ENCODE measurements at regions not wholly inside any gene's neighbourhood (a gene's known extent, or its start where the extent isn't known, plus 50 kb on each side); places are given as distances from the start of the nearest gene placed in this dataset.

DNA sequence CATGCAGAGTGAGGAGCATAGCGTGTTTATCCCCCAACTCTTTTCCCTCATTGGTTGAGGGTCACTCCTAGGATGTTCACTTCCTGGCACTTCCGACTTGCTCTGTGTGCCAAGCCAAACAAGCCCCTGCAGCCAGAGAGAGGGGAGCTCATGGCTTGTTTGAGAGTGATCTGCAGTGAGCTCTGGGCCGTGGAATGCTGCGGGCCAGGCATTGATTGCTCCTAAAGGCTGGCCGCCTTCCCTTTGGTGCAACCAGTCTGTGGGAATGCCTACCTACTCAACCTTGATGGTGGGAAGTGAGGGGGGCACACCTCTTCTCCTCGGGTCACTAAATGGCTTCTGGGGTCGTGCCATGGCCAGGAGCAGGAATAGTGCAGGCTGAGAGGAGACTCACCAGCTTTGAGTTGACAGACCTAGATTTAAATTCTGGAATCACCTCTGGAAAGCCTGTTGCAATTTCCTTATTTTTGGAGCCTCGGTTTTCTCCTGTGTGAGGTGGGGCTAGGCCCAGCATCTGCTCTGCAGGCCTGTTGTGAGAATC, 152.0 kb upstream of the STX18 start:
- DNase-seq (ENCODE audit: low read depth) = no peak

DNA sequence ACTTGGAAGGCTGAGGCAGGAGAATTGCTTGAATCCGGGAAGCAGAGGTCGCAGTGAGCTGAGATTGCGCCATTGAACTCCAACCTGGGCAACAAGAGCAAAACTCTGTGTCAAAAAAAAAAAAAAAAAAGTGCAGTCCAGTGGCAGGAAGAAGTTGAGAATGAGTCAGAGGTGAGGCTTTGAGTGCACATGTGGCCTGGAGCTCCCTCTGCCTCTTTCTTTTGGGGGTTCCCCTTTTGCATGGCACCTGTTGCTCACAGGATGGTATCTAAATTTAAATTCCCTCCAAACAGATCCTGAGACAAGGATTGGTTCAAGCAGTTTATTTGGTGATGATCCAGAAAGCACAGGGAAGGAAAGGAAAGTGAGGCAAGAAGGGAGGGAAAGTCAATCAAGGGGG, 151.4 kb upstream of the STX18 start:
- no peak for DNase-seq (ENCODE audit: low read depth)

DNA sequence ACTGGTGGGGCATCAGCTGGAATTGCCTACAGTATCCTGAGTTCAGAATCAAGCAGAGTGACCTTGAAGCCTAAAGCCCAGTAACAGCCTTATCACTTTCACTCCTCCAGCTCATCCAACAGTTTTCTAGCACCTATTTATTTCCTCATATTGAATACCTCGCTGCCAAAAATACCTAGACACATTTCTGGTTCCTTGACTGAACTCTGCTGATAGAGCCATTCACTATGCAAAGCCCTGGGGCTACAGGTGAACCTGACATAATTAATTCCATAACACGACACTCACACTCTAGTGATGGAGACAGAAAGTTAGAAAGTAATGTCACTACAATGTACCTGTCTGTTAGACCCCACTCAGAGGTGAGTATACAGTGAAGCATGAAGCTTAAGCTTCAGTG, 149.0 kb upstream of the STX18 start:
- DNase-seq (ENCODE audit: low read depth) = no peak

DNA sequence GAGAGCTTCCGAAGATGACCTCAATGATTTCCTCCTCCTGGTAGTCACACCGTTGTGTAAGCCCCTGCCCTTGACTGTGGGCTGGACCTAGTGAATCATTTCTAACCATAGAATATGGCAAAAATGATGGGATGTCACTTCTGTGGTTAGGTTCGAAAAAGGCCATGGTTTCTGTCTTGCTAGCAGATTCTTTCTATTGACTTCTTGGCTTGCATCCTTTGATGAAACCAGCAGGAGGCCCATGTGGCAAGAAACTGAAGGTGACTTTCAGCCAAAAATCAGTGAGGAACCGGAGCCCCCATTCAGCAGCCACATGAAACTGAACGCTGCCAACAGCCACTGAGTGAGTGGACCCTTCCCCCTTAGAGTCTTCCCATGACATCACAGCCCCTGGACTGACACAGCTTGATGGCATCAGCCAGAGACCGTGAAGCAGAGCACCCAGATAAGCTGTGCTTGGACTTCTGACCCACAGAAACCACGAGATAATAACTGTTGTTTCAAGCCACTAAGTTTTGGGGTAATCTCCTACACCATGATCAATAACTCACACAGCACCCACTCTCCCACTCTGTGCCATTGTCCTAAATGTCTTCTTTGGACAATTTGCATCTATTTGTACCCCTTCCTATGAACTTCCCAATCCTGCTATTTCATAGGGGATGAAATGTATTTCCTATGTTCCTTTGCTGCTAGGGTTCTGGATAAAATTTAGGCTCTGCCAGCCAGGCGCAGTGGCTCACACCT, 148.0 kb upstream of the STX18 start:
- no peak for DNase-seq (ENCODE audit: low read depth)

DNA sequence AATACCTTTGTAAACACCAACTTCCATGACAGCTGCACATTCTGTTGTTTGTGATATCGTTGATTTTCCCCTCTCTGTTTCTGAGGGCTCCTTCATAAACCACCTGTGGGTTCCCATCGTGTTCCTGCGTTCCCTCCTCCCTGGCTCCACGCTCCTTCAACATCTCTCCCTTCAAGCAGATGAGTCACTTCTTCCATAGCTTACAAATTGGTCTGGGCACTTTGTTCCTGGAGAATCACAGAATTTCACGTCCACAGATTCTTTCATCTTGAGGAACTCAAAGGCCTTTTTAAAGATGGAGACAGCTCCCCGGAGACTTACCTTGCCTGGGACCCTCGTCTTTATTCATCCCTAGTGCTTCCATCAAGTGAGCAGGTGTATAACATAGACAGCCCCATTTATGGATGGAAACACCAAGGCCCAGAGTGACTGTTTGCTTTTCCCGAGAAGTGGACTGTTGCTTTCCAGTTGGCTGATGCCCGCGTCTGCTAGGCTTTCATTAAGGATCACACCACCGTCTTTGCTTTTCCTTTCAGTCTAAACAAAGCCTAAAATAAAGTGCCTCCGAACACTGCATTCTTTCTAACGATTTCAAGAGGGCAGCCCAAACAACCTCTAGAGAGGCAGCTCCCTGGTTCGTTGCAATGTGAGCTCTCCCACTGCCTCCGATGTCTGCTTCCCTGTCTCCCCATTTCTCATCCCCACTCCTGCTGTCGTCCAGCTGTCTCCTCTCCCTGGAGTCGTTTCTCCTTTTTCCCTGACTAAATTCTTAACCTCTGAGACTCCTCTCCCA, 146.3 kb upstream of the STX18 start:
- DNase-seq (ENCODE audit: low read depth) = no peak

DNA sequence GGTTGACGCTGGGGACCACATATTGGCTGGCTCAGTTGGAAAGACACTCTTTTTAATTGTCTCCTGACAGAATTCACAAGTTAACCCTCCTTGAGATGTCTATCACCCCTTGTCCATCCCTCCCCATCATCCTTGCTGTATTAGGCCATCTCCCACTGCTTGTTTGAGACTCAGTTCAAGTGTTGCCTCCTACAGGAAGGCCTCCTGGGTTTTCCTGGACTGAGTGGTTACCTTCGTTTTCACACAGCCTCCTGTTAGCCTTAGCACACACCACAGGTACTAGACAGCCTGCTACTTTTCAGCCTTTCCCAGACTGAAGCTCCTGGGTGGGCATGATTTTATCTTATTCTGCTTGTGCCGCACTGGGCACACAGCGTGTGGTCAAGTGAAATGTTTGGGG, 145.3 kb upstream of the STX18 start:
- DNase-seq (ENCODE audit: low read depth) = no peak

DNA sequence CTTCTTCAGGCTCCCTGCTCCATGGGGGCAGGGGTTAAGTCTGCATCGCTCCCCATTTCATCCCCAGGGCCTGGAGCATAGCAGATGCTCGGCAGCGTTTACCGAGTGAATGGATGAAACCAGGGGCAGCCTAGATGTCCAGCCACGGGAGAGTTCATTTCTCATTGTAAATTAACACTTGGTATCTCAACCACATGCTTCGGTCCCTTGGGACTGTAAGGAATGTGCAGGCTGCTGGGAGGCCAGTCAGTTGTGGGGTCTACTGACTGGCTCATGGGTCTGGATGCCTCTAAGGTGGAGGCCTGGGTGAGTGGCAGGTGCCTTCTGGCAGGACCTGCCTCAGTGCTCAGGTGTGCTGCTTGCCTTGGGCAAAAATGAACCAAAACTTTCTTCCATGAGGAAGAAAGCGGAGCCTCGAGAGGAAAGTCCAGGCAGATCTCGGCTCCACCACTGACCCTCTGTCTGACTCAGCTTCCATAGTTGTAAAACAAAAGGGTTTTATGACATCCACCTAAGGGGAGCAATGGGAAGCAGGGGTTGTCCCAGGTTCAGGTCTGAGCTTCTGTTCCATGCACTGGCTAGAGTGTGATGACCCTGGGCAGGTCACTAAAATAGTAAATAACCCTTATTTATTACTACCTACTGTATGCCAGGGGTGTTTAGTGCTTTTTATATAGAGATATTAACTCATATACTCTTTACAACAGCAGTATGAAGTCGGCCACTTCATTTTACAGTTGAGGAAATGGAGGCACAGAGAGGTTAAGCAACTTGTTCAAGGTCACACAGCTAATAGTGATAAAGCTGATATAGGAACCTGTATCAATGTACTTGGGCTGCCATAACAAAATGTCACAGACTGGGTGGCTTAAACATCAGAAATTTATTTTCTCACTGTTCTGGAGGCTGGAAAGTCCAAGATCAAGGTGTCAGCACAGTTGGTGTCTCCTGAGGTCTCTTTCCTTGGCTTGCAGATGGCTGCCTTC, 144.3 kb upstream of the STX18 start:
- no peak for DNase-seq (ENCODE audit: low read depth)

DNA sequence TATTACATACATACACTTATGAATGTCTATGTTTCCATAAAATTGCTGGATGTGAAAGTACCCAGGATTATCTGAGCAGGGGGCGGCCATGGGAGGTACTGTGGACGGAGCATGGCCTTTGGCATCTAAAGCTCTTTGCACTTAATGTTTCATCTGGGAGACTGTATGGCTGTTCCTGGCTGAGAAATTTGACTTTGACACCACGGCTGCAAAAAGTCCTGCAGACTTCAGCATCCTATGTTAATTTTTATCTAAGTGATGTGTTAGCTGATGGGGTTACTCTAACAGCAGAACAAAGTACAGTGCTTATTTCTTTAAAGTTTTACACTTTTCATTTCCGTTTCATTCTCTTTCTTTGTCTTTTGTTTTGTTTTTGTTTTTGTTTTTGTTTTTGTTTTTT, 139.8 kb upstream of the STX18 start:
- DNase-seq (ENCODE audit: low read depth) = no peak

DNA sequence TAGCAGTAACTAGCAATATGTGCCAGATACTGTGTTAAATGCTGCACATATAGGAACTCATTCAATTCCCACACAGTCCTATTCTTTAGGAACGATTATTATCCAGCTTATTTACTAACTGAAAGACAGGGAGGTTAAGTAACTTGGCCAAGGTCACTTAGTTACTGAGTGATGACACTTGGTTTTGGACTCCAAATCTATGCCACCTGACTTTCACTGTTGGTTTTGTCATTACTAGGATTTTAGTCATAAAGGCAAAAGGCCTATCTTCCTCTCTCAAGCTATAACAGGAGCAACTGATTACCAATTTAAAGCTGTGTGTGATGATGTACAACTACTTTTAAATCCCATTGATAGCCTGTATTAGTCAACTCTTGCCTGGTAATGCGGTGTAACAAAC, 138.9 kb upstream of the STX18 start:
- DNase-seq (ENCODE audit: low read depth) = no peak

DNA sequence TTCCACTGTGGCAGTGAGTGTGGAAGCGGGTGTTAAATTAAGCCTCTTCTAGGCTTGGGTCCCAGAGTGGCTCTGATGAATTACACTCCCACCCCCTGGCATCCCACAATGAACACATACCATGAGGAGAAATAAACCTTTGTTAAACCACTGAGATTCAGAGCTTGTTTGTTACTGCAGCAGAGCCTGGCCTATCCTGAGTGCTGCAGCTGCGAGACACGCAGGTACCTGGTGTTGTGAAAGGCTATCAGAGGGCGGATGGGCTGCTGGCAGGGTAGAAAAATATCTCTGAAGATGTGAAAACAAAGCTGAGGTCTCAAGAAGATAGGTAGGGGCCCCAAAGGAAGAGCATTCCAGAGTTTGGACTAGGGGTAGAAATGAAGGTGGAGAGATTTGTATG, 138.4 kb upstream of the STX18 start:
- no peak for DNase-seq (ENCODE audit: low read depth)

DNA sequence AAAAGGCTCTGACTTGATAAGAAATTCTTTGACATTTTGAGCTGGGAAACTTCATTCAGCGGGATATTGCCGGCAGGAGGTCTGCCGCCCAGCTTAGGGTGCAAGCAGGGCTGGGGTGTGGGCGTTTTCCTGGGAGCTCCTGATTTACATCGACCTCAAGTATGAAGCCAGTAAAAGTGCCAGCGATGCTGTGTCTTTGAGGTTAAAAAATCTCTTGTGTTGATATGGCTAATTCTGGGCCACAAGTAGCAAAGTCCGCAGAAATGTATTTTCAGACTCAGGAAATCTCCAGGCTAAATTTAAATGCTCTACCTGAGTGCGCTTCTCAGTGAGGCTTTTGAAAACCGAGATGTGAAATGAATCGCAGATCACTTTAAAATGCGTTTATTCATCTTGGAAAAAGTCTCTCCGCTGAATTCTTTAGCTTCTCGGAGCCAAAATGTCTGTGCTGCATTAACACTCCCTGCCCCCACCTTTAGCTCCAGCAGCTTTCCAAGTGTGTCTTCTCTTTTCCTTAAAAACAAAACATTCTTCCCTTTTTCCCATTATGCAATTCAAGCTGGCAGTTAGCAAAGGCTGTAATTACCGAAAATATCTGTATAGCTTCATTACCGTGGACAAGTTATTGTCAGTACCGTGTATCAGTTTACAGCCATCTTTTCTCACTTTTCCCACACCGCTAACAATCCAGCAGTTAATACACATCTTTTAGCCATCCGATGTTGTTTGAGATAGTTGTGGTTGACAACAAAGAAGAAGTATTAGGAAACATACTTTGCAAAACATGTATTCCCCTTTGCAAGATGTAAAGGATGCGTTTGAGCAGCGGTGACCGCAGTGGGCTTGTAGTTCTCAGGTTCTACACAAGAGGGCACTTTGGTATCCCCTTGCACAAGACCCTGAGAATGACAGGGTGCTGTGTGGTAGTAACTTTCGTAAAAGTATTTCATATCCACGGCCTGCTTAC, 136.0 kb upstream of the STX18 start:
- DNase-seq (ENCODE audit: low read depth) = peak; percentile 34

DNA sequence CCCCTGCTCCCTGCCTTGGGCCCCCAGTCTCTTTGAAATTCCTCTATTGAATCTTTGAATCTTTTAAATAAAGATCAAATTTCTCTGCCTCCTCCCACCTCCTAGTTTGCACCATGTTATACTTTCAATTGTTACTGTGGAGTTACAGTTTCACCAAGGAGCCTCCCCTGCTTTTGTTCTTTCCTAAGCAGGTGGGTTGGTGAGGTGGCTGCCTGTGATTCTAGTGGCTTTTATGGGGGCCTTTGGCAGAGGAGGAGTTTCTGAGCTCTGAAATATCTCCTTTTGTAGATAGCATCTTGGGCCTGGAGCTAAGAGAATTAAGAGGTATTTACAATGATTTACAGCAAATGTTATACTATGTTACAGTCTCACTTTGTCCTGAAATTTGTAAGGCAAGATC, 133.8 kb upstream of the STX18 start:
- DNase-seq (ENCODE audit: low read depth) = no peak

DNA sequence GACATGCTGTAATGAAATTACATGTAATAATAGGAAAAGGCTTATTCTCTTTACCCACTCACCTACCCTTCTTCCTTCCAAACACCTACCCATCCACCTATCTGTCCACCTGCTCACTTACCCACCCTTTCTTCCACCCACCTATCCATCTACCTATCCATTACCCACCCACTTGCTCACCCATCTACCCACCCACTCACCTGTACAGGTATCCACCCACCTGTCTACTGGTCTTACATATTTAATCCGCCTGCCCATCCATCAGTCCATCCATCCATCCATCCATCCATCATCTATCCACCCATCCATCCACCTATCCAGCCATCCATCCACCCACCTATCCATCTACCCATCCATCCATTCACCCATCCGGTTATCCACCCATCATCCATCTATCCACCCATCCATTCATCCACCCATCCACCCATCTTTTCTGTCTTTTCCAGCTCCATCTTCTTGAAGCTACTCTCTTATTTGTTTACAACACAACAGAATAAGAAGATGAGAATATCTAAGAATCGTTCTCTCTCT, 133.3 kb upstream of the STX18 start:
- DNase-seq (ENCODE audit: low read depth) = no peak

DNA sequence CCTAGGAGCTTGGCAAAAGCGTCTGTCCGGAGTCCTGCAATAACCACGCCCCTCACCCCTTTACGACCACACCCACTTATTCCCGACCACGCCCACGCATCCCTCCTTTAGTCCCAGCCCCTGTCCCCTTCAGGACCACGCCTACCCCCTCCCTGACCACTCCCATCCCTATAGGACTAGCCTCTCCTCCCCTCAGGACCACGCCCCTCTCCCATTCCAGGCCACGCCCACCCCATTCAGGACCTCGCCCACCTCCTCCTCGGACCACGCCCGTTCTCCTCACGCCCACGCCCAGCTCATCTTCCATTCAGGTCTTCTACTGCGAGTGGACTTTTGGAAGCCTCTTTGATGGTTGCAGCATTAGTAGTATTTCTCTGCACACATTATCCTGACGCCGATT, 131.2 kb upstream of the STX18 start:
- DNase-seq (ENCODE audit: low read depth) = no peak

DNA sequence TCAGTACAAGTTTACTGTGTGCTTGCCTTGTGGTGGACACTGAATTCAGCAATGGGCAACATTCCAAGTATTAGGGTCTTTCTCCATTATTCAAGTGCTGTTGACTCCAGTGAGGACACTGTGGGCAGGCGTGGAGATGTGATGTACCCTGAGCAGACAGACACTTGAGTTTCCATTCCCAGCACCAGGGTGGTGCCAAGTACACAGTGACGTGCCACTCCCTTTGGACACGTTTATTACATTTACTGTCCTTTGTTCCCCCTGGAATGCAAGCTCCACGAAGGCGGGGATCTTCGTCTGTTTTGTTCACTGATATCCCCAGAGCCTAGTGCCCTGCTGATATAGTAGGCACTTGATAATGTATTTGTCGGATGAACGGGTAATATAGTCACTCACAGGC, 130.6 kb upstream of the STX18 start:
- no peak for DNase-seq (ENCODE audit: low read depth)

DNA sequence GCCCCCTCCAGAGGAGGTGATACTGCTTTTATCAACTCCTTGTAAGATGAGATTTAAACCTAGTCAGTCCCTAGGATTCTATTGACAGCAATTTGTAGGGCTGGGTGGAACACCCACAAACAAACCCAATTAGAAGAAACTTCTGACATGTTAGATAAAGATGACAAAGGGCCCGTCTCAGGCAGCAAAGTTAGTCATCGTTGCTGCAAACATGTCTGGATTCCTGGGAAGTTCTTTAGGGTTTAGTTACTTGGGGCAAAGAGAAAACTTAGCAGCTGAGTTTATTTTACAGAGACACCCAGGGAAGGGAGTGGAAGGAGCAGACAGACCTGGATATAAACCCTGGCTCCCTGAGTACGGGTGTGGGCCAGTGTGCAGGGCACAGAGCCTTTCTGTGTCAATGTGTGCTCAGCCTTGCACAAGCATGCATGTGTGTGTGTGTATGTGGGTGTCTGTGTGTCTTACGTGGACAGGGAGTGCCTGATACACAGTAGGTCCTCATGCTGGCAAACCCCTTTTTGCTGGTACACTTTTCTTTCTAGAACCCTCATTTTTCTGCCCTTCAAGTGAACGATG, 130.0 kb upstream of the STX18 start:
- no peak for DNase-seq (ENCODE audit: low read depth)

DNA sequence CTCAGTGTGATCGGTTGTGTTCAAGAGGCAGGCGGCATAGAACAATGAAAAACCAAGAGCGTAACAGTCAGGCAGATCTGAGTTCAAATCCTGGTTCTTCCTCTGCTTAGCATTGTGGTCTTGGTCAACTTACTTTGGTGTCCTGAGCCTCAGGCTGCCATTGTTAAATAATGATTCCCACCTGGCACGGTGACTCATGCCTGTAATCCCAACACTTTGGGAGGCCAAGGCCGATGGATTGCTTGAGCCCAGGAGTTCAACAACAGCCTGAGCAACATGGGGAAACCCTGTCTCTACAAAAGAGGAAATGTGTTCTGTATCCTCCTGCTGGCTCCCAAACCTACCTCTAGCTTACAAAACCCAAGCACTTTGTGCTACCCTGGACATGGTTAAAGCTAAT, 129.0 kb upstream of the STX18 start:
- DNase-seq (ENCODE audit: low read depth) = no peak

DNA sequence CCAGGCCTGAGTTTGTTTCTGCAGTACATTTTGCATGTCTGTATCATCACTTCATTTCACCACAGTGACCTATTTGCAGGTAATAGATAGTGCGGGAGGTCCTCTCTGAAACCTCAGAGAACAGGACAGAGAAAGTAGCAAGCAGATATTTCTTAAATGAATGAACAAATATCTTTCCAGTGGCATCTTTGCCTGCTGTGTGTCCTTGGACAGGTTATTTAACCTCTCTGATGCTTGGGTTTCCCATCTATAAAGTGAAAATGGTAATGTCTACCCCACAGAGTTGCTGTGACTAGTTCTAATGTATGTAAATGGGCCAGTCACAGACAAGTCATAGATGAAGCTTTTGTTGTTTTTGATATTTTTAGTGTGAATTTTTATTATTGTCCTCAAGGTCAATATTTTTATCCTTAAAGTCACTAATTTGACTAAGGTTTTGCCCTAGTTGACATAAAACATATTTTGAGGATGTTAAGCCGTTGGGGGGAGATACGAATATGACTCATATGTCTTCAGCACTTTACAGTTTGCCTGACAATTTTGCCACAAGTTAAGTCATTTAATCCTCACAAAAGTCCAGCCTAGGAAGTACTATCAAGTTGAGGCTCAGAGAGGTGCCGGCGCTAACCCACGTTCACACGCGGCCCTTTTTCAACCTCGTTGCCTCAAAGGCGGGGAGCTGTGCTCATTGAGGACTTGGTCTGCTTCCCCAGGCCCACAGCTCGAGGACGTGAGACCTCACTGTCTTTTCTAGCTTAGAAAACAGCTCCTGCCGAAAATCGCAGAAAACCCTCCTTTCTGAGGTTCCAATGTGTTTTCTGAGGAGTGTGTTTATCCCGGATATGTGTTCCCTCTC, 126.7 kb upstream of the STX18 start:
- no peak for DNase-seq (ENCODE audit: low read depth)

DNA sequence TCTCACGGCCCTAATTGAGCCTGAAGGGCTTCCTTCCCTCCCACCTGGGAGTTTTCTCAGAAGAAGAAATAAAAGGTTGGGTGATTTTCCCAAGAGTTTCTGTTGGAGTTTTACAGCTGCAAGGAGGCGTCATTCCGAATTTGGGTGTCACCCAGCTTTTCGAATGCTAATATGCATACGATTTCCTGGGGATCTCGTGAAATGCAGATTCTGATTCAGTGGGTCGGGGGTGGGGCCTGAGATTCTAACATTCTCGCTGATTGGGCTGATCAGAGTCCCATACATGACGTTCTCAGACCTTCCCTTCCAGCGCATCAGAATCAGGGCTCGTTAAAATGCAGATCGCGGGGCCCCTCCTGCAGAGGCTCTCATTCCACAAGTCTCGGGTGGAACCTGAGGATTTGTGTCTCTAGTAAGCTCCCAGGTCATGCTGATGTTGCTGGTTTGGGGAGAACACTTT, 125.8 kb upstream of the STX18 start:
- no peak for DNase-seq (ENCODE audit: low read depth)

All from forelimb muscle (tissue), 1 donor.